ENCODE measurements at regions not wholly inside any gene's neighbourhood (a gene's known extent, or its start where the extent isn't known, plus 50 kb on each side); places are given as distances from the start of the nearest gene placed in this dataset.

GRCh38 chr11:32312206-32312817, 123.0 kb downstream of the WT1 start:
- in situ Hi-C loops (cut with MboI): no loop called here
- intact Hi-C loops (cut with micrococcal nuclease; ENCODE audit: unreplicated experiment): no loop called here
- SMC1A ChIA-PET (ENCODE audit: uncharacterized antibody, unreplicated experiment): interaction anchor here (1.2 to 2.6 kb wide), 2 partner anchors 10 to 11 kb away, joined by 4 to 10 read pairs; no protein-coding TSS in a partner anchor

More at GRCh38 chr11:32312206-32312817, 123.0 kb downstream of the WT1 start:
- H3K4me2 ChIP-seq (ENCODE audit: control insufficient read depth, insufficient read depth): no peak overlapping the region
- DNase-seq (ENCODE audit: low read depth, low spot score) (no peak), ATAC-seq (no peak), FAIRE-seq (no peak)
- BruUV-seq (replicated peaks): no TSS peak
- TF ChIP-seq CEBPB (IDR thresholded peaks at IDR 0.05; ENCODE audit: borderline replicate concordance in 1 of 2, low read depth in 2 of 2, low read length in 2 of 2) (no peak), NBN (IDR thresholded peaks at IDR 0.05) (no peak), BRCA1 (IDR thresholded peaks at IDR 0.05; ENCODE audit: low read depth, low read length) (no peak), SREBF1 (IDR thresholded peaks at IDR 0.05; ENCODE audit: low read length) (no peak), HCFC1 (IDR thresholded peaks at IDR 0.05; ENCODE audit: low read length) (no peak), ZBTB4 (CRISPR knock-in tag; IDR thresholded peaks at IDR 0.05) (no peak), NFYB (IDR thresholded peaks at IDR 0.05; ENCODE audit: insufficient read depth, low read depth, low read length) (no peak), MYB (IDR thresholded peaks at IDR 0.05; ENCODE audit: borderline replicate concordance, low read depth, low read length) (no peak), ZBED1 (IDR thresholded peaks at IDR 0.05; ENCODE audit: borderline replicate concordance) (no peak)
- no peak overlapping the region for H2AFZ ChIP-seq (ENCODE audit: control insufficient read depth, low read depth, low read length)
- H3K4me1 ChIP-seq (ENCODE audit: control insufficient read depth, insufficient read depth, low read length): no peaks in the 10 kb centered on the region
- no peak overlapping the region for H3K27ac ChIP-seq (ENCODE audit: control insufficient read depth, insufficient read depth)
- no peaks in the 10 kb centered on the region for H3K36me3 ChIP-seq (ENCODE audit: control insufficient read depth in 2 of 2, insufficient read depth in 2 of 2, low read length in 1 of 2)
- ChIA-PET POLR2A (no interaction called here), RAD21 (ENCODE audit: unreplicated experiment) (interaction anchor here (1.1 kb wide), 1 partner anchor 9 kb away, joined by 3 read pairs; no protein-coding TSS in a partner anchor), CTCF (interaction anchor here (0.8 to 1.2 kb wide), 8 partner anchors 9 to 480 kb away, joined by 3 to 27 read pairs (median 4); partner anchors contain the start of gene EIF3M)
- WGBS (ENCODE audit: insufficient coverage, insufficient replicate concordance, low lambda C conversion rate, missing lambda C conversion rate): 25% methylated on average over 6 of the region's 6 CpGs
- H4K20me1 ChIP-seq (ENCODE audit: control insufficient read depth, insufficient read depth): no peaks in the 10 kb centered on the region
- no peaks in the 10 kb centered on the region for H3K9me3 ChIP-seq (replicated peaks; ENCODE audit: control insufficient read depth, insufficient read depth, low read length)
- no peaks in the 10 kb centered on the region for H3K79me2 ChIP-seq (ENCODE audit: control insufficient read depth, insufficient read depth, low read length)
- no peak overlapping the region for H3K4me3 ChIP-seq
- no peak overlapping the region for H3K9ac ChIP-seq (ENCODE audit: control insufficient read depth, insufficient read depth, low read length)
- no peaks in the 10 kb centered on the region for H3K27me3 ChIP-seq (replicated peaks in 1 of 2; ENCODE audit: control insufficient read depth in 2 of 2, insufficient read depth in 2 of 2, low read length in 1 of 2)

Data from GM12878 (cell line).